ENCODE measurements at regions not wholly inside any gene's neighbourhood (a gene's known extent, or its start where the extent isn't known, plus 50 kb on each side); places are given as distances from the start of the nearest gene placed in this dataset.

- Histone ChIP-seq H3K36me3 (no peaks in the 10 kb centered on the region), H3K9me3 (no peaks in the 10 kb centered on the region), H3K27ac (no peak overlapping the region), H3K4me3 (no peak overlapping the region), H3K27me3 (no peaks in the 10 kb centered on the region), H3K4me1 (no peaks in the 10 kb centered on the region)
- no peak for DNase-seq (ENCODE audit: low spot score in 2 of 2)
- TF ChIP-seq CTCF (IDR thresholded peaks at IDR 0.05) = no peak
- intact Hi-C loops (cut with DNase I) = no loop called here
Measured at GRCh38 chr9:90507621-90508020, 135.0 kb downstream of the DIRAS2 start.

- DNase-seq (ENCODE audit: low spot score in 2 of 2) = no peak
- Histone ChIP-seq H3K36me3 (no peaks in the 10 kb centered on the region), H3K27me3 (no peaks in the 10 kb centered on the region), H3K4me3 (no peak overlapping the region), H3K27ac (no peak overlapping the region), H3K9me3 (no peaks in the 10 kb centered on the region), H3K4me1 (no peaks in the 10 kb centered on the region)
- intact Hi-C loops (cut with DNase I) = no loop called here
- no peak for TF ChIP-seq CTCF (IDR thresholded peaks at IDR 0.05)
Measured at GRCh38 chr9:90508940-90509339, 133.7 kb downstream of the DIRAS2 start.

GRCh38 chr9:90511711-90512110 lies 130.9 kb downstream of the DIRAS2 start:
- no peak for TF ChIP-seq CTCF (IDR thresholded peaks at IDR 0.05)
- H3K27ac ChIP-seq = no peak overlapping the region
- H3K9me3 ChIP-seq = no peaks in the 10 kb centered on the region
- H3K27me3 ChIP-seq = no peaks in the 10 kb centered on the region
- H3K4me1 ChIP-seq = no peaks in the 10 kb centered on the region
- intact Hi-C loops (cut with DNase I) = no loop called here
- DNase-seq (ENCODE audit: low spot score in 2 of 2) = no peak
- H3K4me3 ChIP-seq = no peak overlapping the region
- H3K36me3 ChIP-seq = no peaks in the 10 kb centered on the region

GRCh38 chr9:90514877-90515276 lies 127.7 kb downstream of the DIRAS2 start:
- no peak for DNase-seq (ENCODE audit: low spot score in 2 of 2)
- Histone ChIP-seq H3K9me3 (no peaks in the 10 kb centered on the region), H3K27ac (no peak overlapping the region), H3K4me1 (no peaks in the 10 kb centered on the region), H3K36me3 (no peaks in the 10 kb centered on the region), H3K27me3 (no peaks in the 10 kb centered on the region), H3K4me3 (no peak overlapping the region)
- intact Hi-C loops (cut with DNase I) = no loop called here
- TF ChIP-seq CTCF (IDR thresholded peaks at IDR 0.05) = no peak

- Histone ChIP-seq H3K27me3 (no peaks in the 10 kb centered on the region), H3K27ac (no peak overlapping the region), H3K36me3 (no peaks in the 10 kb centered on the region), H3K9me3 (no peaks in the 10 kb centered on the region), H3K4me1 (no peaks in the 10 kb centered on the region), H3K4me3 (no peak overlapping the region)
- DNase-seq (ENCODE audit: low spot score in 2 of 2) = no peak
- intact Hi-C loops (cut with DNase I) = no loop called here
- TF ChIP-seq CTCF (IDR thresholded peaks at IDR 0.05) = no peak
Measured at GRCh38 chr9:90515510-90515909, 127.1 kb downstream of the DIRAS2 start.

- Histone ChIP-seq H3K36me3 (no peaks in the 10 kb centered on the region), H3K4me1 (no peaks in the 10 kb centered on the region), H3K4me3 (no peak overlapping the region), H3K9me3 (no peaks in the 10 kb centered on the region), H3K27ac (no peak overlapping the region), H3K27me3 (no peaks in the 10 kb centered on the region)
- intact Hi-C loops (cut with DNase I) = no loop called here
- TF ChIP-seq CTCF (IDR thresholded peaks at IDR 0.05) = no peak
- DNase-seq (ENCODE audit: low spot score in 2 of 2) = no peak
Measured at GRCh38 chr9:90517103-90517502, 125.5 kb downstream of the DIRAS2 start.

Data from ascending aorta (tissue), 2 donors.